Ovary (tissue), 7 donors: ENCODE measurements at regions not wholly inside any gene's neighbourhood (a gene's known extent, or its start where the extent isn't known, plus 50 kb on each side); places are given as distances from the start of the nearest gene placed in this dataset.

Source experiments
- DNase-seq, 5 donors: peaks; one replicate each; pipeline ENCODE4 v3.0.0-alpha.2; 2019 to 2020
- H3K27ac ChIP-seq, 2 donors: fragments of 200-600 bp; one replicate each; pipeline versions ENCODE4 v1.5.1 to v1.8.0; 2019 to 2022
- H3K27me3 ChIP-seq: fragments of 200-600 bp; one replicate; pipeline ENCODE4 v1.8.0; 2022
- H3K36me3 ChIP-seq: fragments of 200-600 bp; sonication (generic); one replicate; pipeline ENCODE4 v1.5.1; 2019
- H3K4me1 ChIP-seq: one replicate; pipeline ENCODE4 v1.8.1; 2013; ENCODE audit warnings: mild to moderate bottlenecking, moderate library complexity; ENCODE audit not compliant: insufficient read depth
- H3K4me3 ChIP-seq: fragments of 200-600 bp; sonication (generic); one replicate; pipeline ENCODE4 v1.5.1; 2017
- H3K9me3 ChIP-seq, 2 donors: fragments of 200-600 bp in 1 of 2; sonication (generic) in 1 of 2; one replicate each; pipeline versions ENCODE4 v1.5.1 to v1.8.1; 2013 to 2019; ENCODE audit warnings: mild to moderate bottlenecking in 1 of 2, moderate library complexity in 1 of 2
- CTCF ChIP-seq, 3 donors: fragments of 450-650 bp in 2 of 3; fragments of 200-600 bp in 1 of 3; IDR thresholded peaks; one replicate each; pipeline versions ENCODE4 v1.5.1 to v1.8.0; 2016 to 2022; ENCODE audit warnings: antibody characterized with exemption in 3 of 3, mild to moderate bottlenecking in 1 of 3
- EP300 ChIP-seq: sonication (generic); formaldehyde crosslinking; IDR thresholded peaks from one replicate; pipeline ENCODE4 v1.6.1; 2017; ENCODE audit warnings: antibody characterized with exemption
- POLR2A ChIP-seq: fragments of 450-650 bp; IDR thresholded peaks from one replicate; pipeline ENCODE4 v1.6.1; 2017; ENCODE audit warnings: antibody characterized with exemption, mild to moderate bottlenecking, moderate library complexity
- WGBS, 3 donors: extraction: QIAGEN DNeasy Blood & Tissue Kit in 1 of 3; methylation state at CpG; one replicate each; pipeline versions ENCODE4 v1.1.5 to v1.1.7; 2013 to 2017; 5-methylcytosine and 5-hydroxymethylcytosine counted together
- intact Hi-C, 4 donors: fragments of 100-400 bp; cut with DNase I; formaldehyde crosslinking; loops; one replicate each; pipeline versions ENCODE4 v1.11.0 to v1.15.1; 2022 to 2023
- donor health status: DM: no; HTN: no; CAD: no; lungs with moderate emphysema.
- donor health status: DM: no; HTN: no; CAD: no.
- donor health status: Bipolar disorder and iron deficiency.
- donor health status: DM: no; HTN: no; CAD: no.
- donor health status: DM: yes; HTN: yes; CAD: no.

GRCh38 chr5:100641833-100642232, 106.7 kb downstream of the FAM174A start:
- WGBS, 3 donors, result 48 to 53% (median 52%) methylated on average over 4 of the region's 4 CpGs
- H3K9me3 ChIP-seq, result no peaks in the 10 kb centered on the region
- no peak for DNase-seq
- H3K4me1 ChIP-seq, result no peaks in the 10 kb centered on the region
- no peaks in the 10 kb centered on the region for H3K36me3 ChIP-seq
- no peak overlapping the region for H3K27ac ChIP-seq
- H3K4me3 ChIP-seq, result no peak overlapping the region
- no peaks in the 10 kb centered on the region for H3K27me3 ChIP-seq
- TF ChIP-seq EP300, result no peak
- TF ChIP-seq POLR2A, result no peak
- no peak for TF ChIP-seq CTCF (IDR thresholded peaks at IDR 0.05)
- intact Hi-C loops, result no loop called here

- 89 to 90% (median 90%) methylated on average over 2 of the region's 2 CpGs for WGBS, 3 donors
- Histone ChIP-seq H3K4me1 (no peaks in the 10 kb centered on the region), H3K36me3 (no peaks in the 10 kb centered on the region), H3K9me3 (no peaks in the 10 kb centered on the region), H3K4me3 (no peak overlapping the region), H3K27me3 (no peaks in the 10 kb centered on the region), H3K27ac (no peak overlapping the region)
- no peak for DNase-seq
- TF ChIP-seq CTCF (IDR thresholded peaks at IDR 0.05) (no peak), POLR2A (no peak), EP300 (no peak)
- intact Hi-C loops, result no loop called here
Measured at GRCh38 chr5:100643473-100643872, 108.3 kb downstream of the FAM174A start.

- TF ChIP-seq CTCF (IDR thresholded peaks at IDR 0.05) (no peak), POLR2A (no peak), EP300 (no peak)
- no peak overlapping the region for H3K4me3 ChIP-seq
- H3K4me1 ChIP-seq, result no peaks in the 10 kb centered on the region
- no peaks in the 10 kb centered on the region for H3K9me3 ChIP-seq
- H3K27me3 ChIP-seq, result no peaks in the 10 kb centered on the region
- intact Hi-C loops, result no loop called here
- H3K27ac ChIP-seq, result no peak overlapping the region
- DNase-seq, result no peak
- 80 to 90% (median 80%) methylated on average over 2 of the region's 2 CpGs for WGBS, 3 donors
- no peaks in the 10 kb centered on the region for H3K36me3 ChIP-seq
Measured at GRCh38 chr5:100644185-100644584, 109.0 kb downstream of the FAM174A start.

GRCh38 chr5:100644776-100645175, 109.6 kb downstream of the FAM174A start:
- no peaks in the 10 kb centered on the region for H3K9me3 ChIP-seq
- H3K36me3 ChIP-seq, result no peaks in the 10 kb centered on the region
- 63 to 84% (median 81%) methylated on average over 3 of the region's 3 CpGs for WGBS, 3 donors
- TF ChIP-seq CTCF (IDR thresholded peaks at IDR 0.05) (no peak), EP300 (no peak), POLR2A (no peak)
- no peaks in the 10 kb centered on the region for H3K27me3 ChIP-seq
- intact Hi-C loops, result no loop called here
- no peak for DNase-seq
- no peak overlapping the region for H3K27ac ChIP-seq
- H3K4me1 ChIP-seq, result no peaks in the 10 kb centered on the region
- no peak overlapping the region for H3K4me3 ChIP-seq

GRCh38 chr5:100646011-100646410, 110.8 kb downstream of the FAM174A start:
- 81 to 86% (median 83%) methylated on average over 3 of the region's 3 CpGs for WGBS, 3 donors
- Histone ChIP-seq H3K27me3 (no peaks in the 10 kb centered on the region), H3K27ac (no peak overlapping the region), H3K36me3 (no peaks in the 10 kb centered on the region), H3K4me3 (no peak overlapping the region), H3K9me3 (no peaks in the 10 kb centered on the region), H3K4me1 (no peaks in the 10 kb centered on the region)
- TF ChIP-seq POLR2A (no peak), CTCF (IDR thresholded peaks at IDR 0.05) (no peak), EP300 (no peak)
- intact Hi-C loops, result no loop called here
- no peak for DNase-seq
